Right lobe of liver (tissue), 6 donors: ENCODE measurements at regions not wholly inside any gene's neighbourhood (a gene's known extent, or its start where the extent isn't known, plus 50 kb on each side); places are given as distances from the start of the nearest gene placed in this dataset.

Source experiments
- ATAC-seq, 4 donors: fragments of 200-7000 bp; cut with Tn5 transposase; one replicate each; pipeline ENCODE4 v1.9.1; 2020; ENCODE audit warnings: mild to moderate bottlenecking in 4 of 4, moderate library complexity in 4 of 4
- DNase-seq, 3 donors: peaks; one replicate each; pipeline ENCODE4 v3.0.0-alpha.2; 2020
- H3K27ac ChIP-seq, 3 donors: fragments of 200-600 bp; one replicate each; pipeline ENCODE4 v1.8.0; 2022
- H3K27me3 ChIP-seq, 2 donors: fragments of 200-600 bp; one replicate each; pipeline ENCODE4 v1.8.0; 2022
- H3K36me3 ChIP-seq, 4 donors: fragments of 200-600 bp; sonication (generic) in 1 of 4; one replicate each; pipeline versions ENCODE4 v1.5.1 to v1.8.0; 2017 to 2022; ENCODE audit warnings: control low read depth in 1 of 4
- H3K4me1 ChIP-seq, 4 donors: fragments of 200-600 bp; sonication (generic) in 1 of 4; one replicate each; pipeline versions ENCODE4 v1.5.1 to v1.8.0; 2017 to 2022; ENCODE audit warnings: control low read depth in 1 of 4
- H3K4me3 ChIP-seq, 3 donors: fragments of 200-600 bp; one replicate each; pipeline ENCODE4 v1.8.0; 2022
- H3K9me3 ChIP-seq, 4 donors: fragments of 200-600 bp; sonication (generic) in 1 of 4; one replicate each; pipeline versions ENCODE4 v1.5.1 to v1.8.0; 2017 to 2022; ENCODE audit warnings: control low read depth in 1 of 4
- POLR2A ChIP-seq: fragments of 450-650 bp; IDR thresholded peaks from one replicate; pipeline ENCODE4 v1.6.1; 2017; ENCODE audit warnings: antibody characterized with exemption, mild to moderate bottlenecking
- WGBS: methylation state at CpG from one replicate; pipeline ENCODE4 v1.1.6; 2018; ENCODE audit warnings: low coverage, low lambda C conversion rate; ENCODE audit not compliant: insufficient coverage; ENCODE audit errors: missing lambda C conversion rate; 5-methylcytosine and 5-hydroxymethylcytosine counted together
- intact Hi-C, 2 donors: fragments of 100-400 bp; cut with DNase I; formaldehyde crosslinking; loops; one replicate each; pipeline versions ENCODE4 v1.11.2 to v1.14.1; 2022
- TF ChIP-seq, protein P1 (sequence below), 4 donors: fragments of 200-600 bp in 3 of 4; fragments of 450-650 bp in 1 of 4; IDR thresholded peaks; one replicate each; pipeline versions ENCODE4 v1.5.1 to v1.8.0; 2016 to 2022; ENCODE audit warnings: antibody characterized with exemption in 4 of 4, mild to moderate bottlenecking in 2 of 4
- donor health status: DM: no; HTN: yes; CAD: no.
- donor health status: DM: no; HTN: no; CAD: no.
- donor health status: DM: no; HTN: no; CAD: no.
- donor health status: DM: no; HTN: yes; CAD: no.
- donor health status: DM: no; HTN: yes; CAD: no.

DNA sequence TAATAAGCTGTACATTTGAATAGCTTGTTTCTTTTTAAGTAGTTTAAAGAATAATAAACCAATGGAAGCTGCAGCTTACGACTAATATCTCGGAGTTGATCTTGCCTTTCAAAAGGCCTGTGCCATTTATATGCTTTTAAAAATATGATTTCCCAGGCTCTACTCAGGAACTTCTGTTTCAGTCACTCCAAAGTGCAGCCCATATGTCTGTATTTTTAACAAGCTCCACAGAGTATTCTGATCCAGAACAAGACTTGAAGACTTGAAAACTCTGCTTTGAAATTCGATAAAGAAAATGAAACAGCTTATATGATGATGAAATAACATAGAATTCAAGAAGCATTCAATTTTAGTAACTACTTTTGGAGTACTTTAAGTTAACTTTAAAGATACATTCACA lies 79.1 kb upstream of the PLPPR4 start:
- no peak for DNase-seq
- H3K4me3 ChIP-seq, result no peak overlapping the region
- intact Hi-C loops, result loop anchor here in 1 of 2 donors (10.0 kb wide), 1 partner anchor 280 kb away; no protein-coding TSS in a partner anchor
- no peak for ATAC-seq
- H3K4me1 ChIP-seq, result no peaks in the 10 kb centered on the region
- H3K36me3 ChIP-seq, result no peaks in the 10 kb centered on the region
- no peaks in the 10 kb centered on the region for H3K9me3 ChIP-seq
- H3K27me3 ChIP-seq, result no peaks in the 10 kb centered on the region
- WGBS, result 82% methylated on average over 3 of the region's 3 CpGs
- H3K27ac ChIP-seq, result no peak overlapping the region
- TF ChIP-seq, protein P1, sequence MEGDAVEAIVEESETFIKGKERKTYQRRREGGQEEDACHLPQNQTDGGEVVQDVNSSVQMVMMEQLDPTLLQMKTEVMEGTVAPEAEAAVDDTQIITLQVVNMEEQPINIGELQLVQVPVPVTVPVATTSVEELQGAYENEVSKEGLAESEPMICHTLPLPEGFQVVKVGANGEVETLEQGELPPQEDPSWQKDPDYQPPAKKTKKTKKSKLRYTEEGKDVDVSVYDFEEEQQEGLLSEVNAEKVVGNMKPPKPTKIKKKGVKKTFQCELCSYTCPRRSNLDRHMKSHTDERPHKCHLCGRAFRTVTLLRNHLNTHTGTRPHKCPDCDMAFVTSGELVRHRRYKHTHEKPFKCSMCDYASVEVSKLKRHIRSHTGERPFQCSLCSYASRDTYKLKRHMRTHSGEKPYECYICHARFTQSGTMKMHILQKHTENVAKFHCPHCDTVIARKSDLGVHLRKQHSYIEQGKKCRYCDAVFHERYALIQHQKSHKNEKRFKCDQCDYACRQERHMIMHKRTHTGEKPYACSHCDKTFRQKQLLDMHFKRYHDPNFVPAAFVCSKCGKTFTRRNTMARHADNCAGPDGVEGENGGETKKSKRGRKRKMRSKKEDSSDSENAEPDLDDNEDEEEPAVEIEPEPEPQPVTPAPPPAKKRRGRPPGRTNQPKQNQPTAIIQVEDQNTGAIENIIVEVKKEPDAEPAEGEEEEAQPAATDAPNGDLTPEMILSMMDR (IDR thresholded peaks at IDR 0.05), result no peak

DNA sequence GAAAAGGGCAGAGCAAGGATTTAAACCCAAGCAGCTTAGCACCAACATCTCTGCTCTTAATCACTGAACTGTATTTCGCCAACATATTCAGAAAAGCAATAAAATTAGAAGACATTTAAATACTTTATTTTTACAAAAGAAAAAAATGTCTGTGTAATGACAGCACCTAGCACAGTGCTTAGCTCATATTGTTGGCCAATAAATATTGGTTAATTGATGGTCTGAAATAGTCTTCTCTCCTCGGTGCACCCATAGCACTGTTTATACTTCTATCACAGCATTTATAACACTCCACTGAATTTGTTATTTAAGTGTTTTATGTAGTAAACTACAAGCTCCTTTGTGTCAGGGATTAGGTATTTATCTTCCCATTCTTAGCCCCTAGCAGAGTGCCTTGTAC lies 70.9 kb upstream of the PLPPR4 start:
- no peak overlapping the region for H3K4me3 ChIP-seq
- no peaks in the 10 kb centered on the region for H3K9me3 ChIP-seq
- intact Hi-C loops, result no loop called here
- H3K36me3 ChIP-seq, result no peaks in the 10 kb centered on the region
- WGBS, result 74% methylated on average over 2 of the region's 2 CpGs
- H3K27ac ChIP-seq, result no peak overlapping the region
- TF ChIP-seq, protein P1 (IDR thresholded peaks at IDR 0.05), result no peak
- TF ChIP-seq POLR2A, result no peak
- no peaks in the 10 kb centered on the region for H3K4me1 ChIP-seq
- H3K27me3 ChIP-seq, result no peaks in the 10 kb centered on the region
- no peak for DNase-seq
- no peak for ATAC-seq

DNA sequence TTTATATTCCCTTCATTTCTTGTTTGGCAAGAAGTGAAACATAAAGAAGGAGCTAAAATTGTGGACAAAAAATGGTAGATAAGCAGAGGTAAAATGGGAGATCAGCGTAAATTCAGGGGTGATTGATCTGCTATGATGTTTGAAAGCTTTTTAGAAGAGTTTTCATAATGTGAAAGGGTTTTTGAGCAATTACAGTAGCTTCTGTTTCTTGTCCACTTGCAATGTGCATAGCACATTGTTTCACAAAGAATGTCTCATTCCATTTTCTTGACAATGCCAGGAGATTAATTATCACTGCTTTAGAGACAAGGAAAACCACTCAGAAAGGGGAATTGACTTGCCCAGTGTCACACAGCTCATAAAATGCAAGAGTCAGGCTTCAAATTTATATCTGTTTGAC lies 65.9 kb upstream of the PLPPR4 start:
- no peak for TF ChIP-seq POLR2A
- TF ChIP-seq, protein P1 (IDR thresholded peaks at IDR 0.05), result no peak
- WGBS, result 50% methylated on average over 1 of the region's 1 CpG
- ATAC-seq, result no peak
- H3K4me3 ChIP-seq, result no peak overlapping the region
- H3K36me3 ChIP-seq, result no peaks in the 10 kb centered on the region
- no peak overlapping the region for H3K27ac ChIP-seq
- no peak for DNase-seq
- H3K4me1 ChIP-seq, result no peaks in the 10 kb centered on the region
- no peaks in the 10 kb centered on the region for H3K27me3 ChIP-seq
- intact Hi-C loops, result no loop called here
- H3K9me3 ChIP-seq, result no peaks in the 10 kb centered on the region

DNA sequence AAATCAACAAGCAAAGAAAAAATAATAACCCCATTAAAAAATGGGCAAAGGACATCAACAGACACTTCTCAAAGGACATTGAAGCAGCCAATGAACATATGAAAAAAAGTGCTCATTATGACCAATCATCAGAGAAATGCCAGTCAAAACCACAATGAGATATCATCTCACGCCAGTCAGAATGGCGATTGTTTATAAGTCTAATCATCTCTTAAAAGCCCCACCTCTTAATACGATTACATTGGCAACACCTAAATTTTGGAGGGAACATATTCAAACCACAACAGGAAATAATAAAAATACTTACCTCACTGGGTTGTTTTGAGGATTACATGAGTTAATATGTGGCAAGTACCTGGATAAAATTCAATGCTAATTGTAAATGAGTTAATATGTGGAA lies 57.1 kb upstream of the PLPPR4 start:
- H3K27ac ChIP-seq, result no peak overlapping the region
- no peaks in the 10 kb centered on the region for H3K9me3 ChIP-seq
- no peak for ATAC-seq
- WGBS, result 70% methylated on average over 3 of the region's 3 CpGs
- no peaks in the 10 kb centered on the region for H3K27me3 ChIP-seq
- no peak overlapping the region for H3K4me3 ChIP-seq
- no peaks in the 10 kb centered on the region for H3K36me3 ChIP-seq
- no peaks in the 10 kb centered on the region for H3K4me1 ChIP-seq
- DNase-seq, result no peak
- intact Hi-C loops, result no loop called here
- TF ChIP-seq, protein P1 (IDR thresholded peaks at IDR 0.05), result no peak
- no peak for TF ChIP-seq POLR2A
